Right lobe of liver (tissue), 6 donors: ENCODE measurements at regions not wholly inside any gene's neighbourhood (a gene's known extent, or its start where the extent isn't known, plus 50 kb on each side); places are given as distances from the start of the nearest gene placed in this dataset.
A peak's percentile ranks its signal among the peaks of the same experiment; 100 is the strongest.

Experiments
- ATAC-seq, 4 donors: fragments of 200-7000 bp; cut with Tn5 transposase; one replicate each; pipeline ENCODE4 v1.9.1; 2020; ENCODE audit warnings: mild to moderate bottlenecking in 4 of 4, moderate library complexity in 4 of 4
- DNase-seq, 3 donors: peaks; one replicate each; pipeline ENCODE4 v3.0.0-alpha.2; 2020
- H3K27ac ChIP-seq, 3 donors: fragments of 200-600 bp; one replicate each; pipeline ENCODE4 v1.8.0; 2022
- H3K27me3 ChIP-seq, 2 donors: fragments of 200-600 bp; one replicate each; pipeline ENCODE4 v1.8.0; 2022
- H3K36me3 ChIP-seq, 4 donors: fragments of 200-600 bp; sonication (generic) in 1 of 4; one replicate each; pipeline versions ENCODE4 v1.5.1 to v1.8.0; 2017 to 2022; ENCODE audit warnings: control low read depth in 1 of 4
- H3K4me1 ChIP-seq, 4 donors: fragments of 200-600 bp; sonication (generic) in 1 of 4; one replicate each; pipeline versions ENCODE4 v1.5.1 to v1.8.0; 2017 to 2022; ENCODE audit warnings: control low read depth in 1 of 4
- H3K4me3 ChIP-seq, 3 donors: fragments of 200-600 bp; one replicate each; pipeline ENCODE4 v1.8.0; 2022
- H3K9me3 ChIP-seq, 4 donors: fragments of 200-600 bp; sonication (generic) in 1 of 4; one replicate each; pipeline versions ENCODE4 v1.5.1 to v1.8.0; 2017 to 2022; ENCODE audit warnings: control low read depth in 1 of 4
- CTCF ChIP-seq, 4 donors: fragments of 200-600 bp in 3 of 4; fragments of 450-650 bp in 1 of 4; IDR thresholded peaks; one replicate each; pipeline versions ENCODE4 v1.5.1 to v1.8.0; 2016 to 2022; ENCODE audit warnings: antibody characterized with exemption in 4 of 4, mild to moderate bottlenecking in 2 of 4
- POLR2A ChIP-seq: fragments of 450-650 bp; IDR thresholded peaks from one replicate; pipeline ENCODE4 v1.6.1; 2017; ENCODE audit warnings: antibody characterized with exemption, mild to moderate bottlenecking
- WGBS: methylation state at CpG from one replicate; pipeline ENCODE4 v1.1.6; 2018; ENCODE audit warnings: low coverage, low lambda C conversion rate; ENCODE audit not compliant: insufficient coverage; ENCODE audit errors: missing lambda C conversion rate; 5-methylcytosine and 5-hydroxymethylcytosine counted together
- intact Hi-C, 2 donors: fragments of 100-400 bp; cut with DNase I; formaldehyde crosslinking; loops; one replicate each; pipeline versions ENCODE4 v1.11.2 to v1.14.1; 2022
- donor health status: DM: no; HTN: yes; CAD: no.
- donor health status: DM: no; HTN: no; CAD: no.
- donor health status: DM: no; HTN: no; CAD: no.
- donor health status: DM: no; HTN: yes; CAD: no.
- donor health status: DM: no; HTN: yes; CAD: no.

- Histone ChIP-seq H3K4me3 (no peak overlapping the region), H3K27me3 (no peaks in the 10 kb centered on the region), H3K36me3 (no peaks in the 10 kb centered on the region), H3K4me1 (no peaks in the 10 kb centered on the region), H3K27ac (no peak overlapping the region), H3K9me3 (no peaks in the 10 kb centered on the region)
- intact Hi-C loops, result no loop called here
- ATAC-seq (no peak), DNase-seq (no peak)
- TF ChIP-seq CTCF (IDR thresholded peaks at IDR 0.05), result no peak
- TF ChIP-seq POLR2A, result no peak
Observed at GRCh38 chr5:58317808-58318207, 142.1 kb downstream of the PLK2 start.

- no peaks in the 10 kb centered on the region for H3K36me3 ChIP-seq
- ATAC-seq (peak; percentile 52 to 93 (median 77)), DNase-seq (no peak)
- H3K4me1 ChIP-seq, result no peaks in the 10 kb centered on the region
- no peaks in the 10 kb centered on the region for H3K27me3 ChIP-seq
- no peaks in the 10 kb centered on the region for H3K9me3 ChIP-seq
- TF ChIP-seq CTCF (IDR thresholded peaks at IDR 0.05) (no peak), POLR2A (no peak)
- H3K27ac ChIP-seq, result no peak overlapping the region
- 77% methylated on average over 7 of the region's 7 CpGs for WGBS
- intact Hi-C loops, result no loop called here
- no peak overlapping the region for H3K4me3 ChIP-seq
Observed at GRCh38 chr5:58317009-58317408, 142.9 kb downstream of the PLK2 start.

GRCh38 chr5:58315794-58316193 lies 144.1 kb downstream of the PLK2 start:
- Histone ChIP-seq H3K36me3 (no peaks in the 10 kb centered on the region), H3K4me1 (no peaks in the 10 kb centered on the region), H3K27ac (no peak overlapping the region), H3K4me3 (no peak overlapping the region), H3K27me3 (no peaks in the 10 kb centered on the region), H3K9me3 (no peaks in the 10 kb centered on the region)
- intact Hi-C loops, result no loop called here
- WGBS, result 79% methylated on average over 1 of the region's 1 CpG
- no peak for TF ChIP-seq POLR2A
- TF ChIP-seq CTCF (IDR thresholded peaks at IDR 0.05), result no peak
- no peak for ATAC-seq
- DNase-seq, result no peak

GRCh38 chr5:58314356-58315210 lies 145.3 kb downstream of the PLK2 start:
- DNase-seq, result no peak
- WGBS, result 62% methylated on average over 4 of the region's 4 CpGs
- no peak for ATAC-seq

More at GRCh38 chr5:58314356-58315210, 145.3 kb downstream of the PLK2 start:
- TF ChIP-seq POLR2A (no peak), CTCF (IDR thresholded peaks at IDR 0.05) (no peak)
- intact Hi-C loops, result no loop called here
- Histone ChIP-seq H3K27ac (no peak overlapping the region), H3K4me1 (no peaks in the 10 kb centered on the region), H3K4me3 (no peak overlapping the region), H3K9me3 (no peaks in the 10 kb centered on the region), H3K36me3 (no peaks in the 10 kb centered on the region), H3K27me3 (no peaks in the 10 kb centered on the region)
